ENCODE measurements at regions not wholly inside any gene's neighbourhood (a gene's known extent, or its start where the extent isn't known, plus 50 kb on each side); places are given as distances from the start of the nearest gene placed in this dataset.

GRCh38 chr2:155218945-155219344 is 520.5 kb downstream of the KCNJ3 start:
- FAIRE-seq (no peak), DNase-seq (ENCODE audit: low read depth, low spot score) (no peak)
- CTCF ChIA-PET, result no interaction called here
- no peak overlapping the region for H3K9ac ChIP-seq (replicated peaks; ENCODE audit: extremely low read depth, insufficient read depth, low read length)
- H3K9me1 ChIP-seq (replicated peaks; ENCODE audit: control insufficient read depth, extremely low read depth, insufficient read depth, low read length), result no peaks in the 10 kb centered on the region
- H2AFZ ChIP-seq (ENCODE audit: low read depth, low read length), result no peak overlapping the region
- H3K36me3 ChIP-seq (ENCODE audit: control insufficient read depth in 2 of 2, extremely low read depth in 1 of 2, insufficient read depth in 2 of 2, low read length in 2 of 2), result no peaks in the 10 kb centered on the region
- no peaks in the 10 kb centered on the region for H3K27me3 ChIP-seq (ENCODE audit: control insufficient read depth in 2 of 2, insufficient read depth in 2 of 2, low read length in 2 of 2)
- dilution Hi-C loops (cut with MboI; ENCODE audit: extremely low pct_ligation_motif_present, low sequenced_read_pairs) (no loop called here), intact Hi-C loops (cut with micrococcal nuclease) (no loop called here)
- H3K4me3 ChIP-seq (replicated peaks in 1 of 3; ENCODE audit: insufficient read depth in 1 of 3, low read depth in 1 of 3, low read length in 3 of 3), result no peak overlapping the region
- H4K20me1 ChIP-seq (replicated peaks; ENCODE audit: control insufficient read depth, extremely low read depth, insufficient read depth, low read length), result no peaks in the 10 kb centered on the region
- no TSS peak for BruUV-seq (replicated peaks)
- no peak overlapping the region for H3K27ac ChIP-seq (ENCODE audit: insufficient read depth, low read depth, low read length)
- no peak overlapping the region for H3K4me2 ChIP-seq (ENCODE audit: insufficient read depth, low read length)
- POLR2A ChIA-PET, result no interaction called here
- TF ChIP-seq CTCF (IDR thresholded peaks at IDR 0.05; ENCODE audit: extremely low read depth in 1 of 2, insufficient read depth in 1 of 2, low read depth in 1 of 2, low read length in 2 of 2) (no peak), JUN (IDR thresholded peaks at IDR 0.05; ENCODE audit: borderline replicate concordance, insufficient read depth, insufficient read length, low read depth) (no peak), GATA2 (IDR thresholded peaks at IDR 0.05; ENCODE audit: insufficient read depth, insufficient read length, low read depth, low read length) (no peak), POLR2AphosphoS5 (IDR thresholded peaks at IDR 0.05; ENCODE audit: insufficient read depth, low read depth, low read length) (no peak), MAX (IDR thresholded peaks at IDR 0.05; ENCODE audit: insufficient read depth, insufficient read length) (no peak), FOS (IDR thresholded peaks at IDR 0.05; ENCODE audit: borderline replicate concordance, insufficient read depth, low read length) (no peak), MYC (IDR thresholded peaks at IDR 0.05; ENCODE audit: low read depth, low read length) (no peak), POLR2A (IDR thresholded peaks at IDR 0.05; ENCODE audit: low read depth, low read length) (no peak), EZH2 (IDR thresholded peaks at IDR 0.05; ENCODE audit: borderline replicate concordance, low read depth, low read length, severe bottlenecking) (no peak)
- H3K79me2 ChIP-seq (ENCODE audit: control insufficient read depth, insufficient read depth, low read length), result no peaks in the 10 kb centered on the region
- no peaks in the 10 kb centered on the region for H3K9me3 ChIP-seq (replicated peaks; ENCODE audit: control insufficient read depth, insufficient read depth, low read length)
- H3K4me1 ChIP-seq (ENCODE audit: control insufficient read depth, extremely low read depth, insufficient read depth, low read length), result no peaks in the 10 kb centered on the region
